ENCODE measurements at regions not wholly inside any gene's neighbourhood (a gene's known extent, or its start where the extent isn't known, plus 50 kb on each side); places are given as distances from the start of the nearest gene placed in this dataset.

DNA sequence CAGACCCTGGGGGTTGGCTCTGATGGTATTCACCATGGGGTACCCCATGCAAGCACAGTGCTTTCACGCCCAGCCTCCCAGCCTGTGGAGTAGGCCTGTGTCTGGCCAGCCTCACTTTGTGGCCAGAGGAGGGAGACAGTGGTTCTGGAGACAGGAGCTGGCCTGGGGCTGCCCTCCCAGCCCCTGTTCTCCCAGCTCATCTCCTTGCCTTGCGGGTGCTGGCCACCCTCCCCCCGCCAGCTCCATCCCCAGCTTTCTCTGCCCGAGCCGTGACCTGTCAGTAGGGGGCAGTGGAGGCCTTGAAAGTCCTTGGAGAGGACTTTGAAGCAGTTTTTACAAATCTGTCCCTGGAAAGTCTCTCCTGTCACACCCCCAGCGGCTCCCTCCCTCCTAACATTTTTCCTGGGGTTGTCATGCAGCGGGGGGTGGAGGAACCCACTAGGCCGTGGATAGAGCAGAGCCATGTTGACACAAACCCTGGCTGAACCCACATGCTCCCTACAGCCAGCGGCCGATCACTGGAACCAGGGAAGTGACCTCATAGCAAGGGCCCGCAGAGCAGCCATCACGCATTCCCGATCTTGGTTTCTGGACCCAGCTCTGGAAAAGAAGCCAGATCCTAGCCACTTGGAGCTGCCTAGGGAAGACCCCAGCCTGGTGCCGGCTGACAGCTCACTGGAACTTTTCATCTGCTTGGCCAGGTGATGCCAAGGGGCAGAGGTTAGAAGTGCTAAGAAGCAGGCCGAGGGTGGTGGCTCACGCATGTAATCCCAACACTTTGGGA, 289.4 kb downstream of the SEC14L1 start (continued):
- TF ChIP-seq, protein P1, sequence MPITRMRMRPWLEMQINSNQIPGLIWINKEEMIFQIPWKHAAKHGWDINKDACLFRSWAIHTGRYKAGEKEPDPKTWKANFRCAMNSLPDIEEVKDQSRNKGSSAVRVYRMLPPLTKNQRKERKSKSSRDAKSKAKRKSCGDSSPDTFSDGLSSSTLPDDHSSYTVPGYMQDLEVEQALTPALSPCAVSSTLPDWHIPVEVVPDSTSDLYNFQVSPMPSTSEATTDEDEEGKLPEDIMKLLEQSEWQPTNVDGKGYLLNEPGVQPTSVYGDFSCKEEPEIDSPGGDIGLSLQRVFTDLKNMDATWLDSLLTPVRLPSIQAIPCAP (CRISPR knock-in tag; IDR thresholded peaks at IDR 0.05; ENCODE audit: low read depth): no peak
- TF ChIP-seq MEF2D (CRISPR knock-in tag; IDR thresholded peaks at IDR 0.05): peak; percentile 45; the same call in 1 of the 2 replicates
- no peak for TF ChIP-seq MTF2 (CRISPR knock-in tag; IDR thresholded peaks at IDR 0.05; ENCODE audit: borderline replicate concordance)
- peak; percentile 53; the same call in 1 of the 2 replicates for TF ChIP-seq FOXK1 (CRISPR knock-in tag; IDR thresholded peaks at IDR 0.05; ENCODE audit: borderline replicate concordance, low read depth)
- TF ChIP-seq ZNF782 (CRISPR knock-in tag; IDR thresholded peaks at IDR 0.05; ENCODE audit: borderline replicate concordance): no peak; the same call in 1 of the 2 replicates
- TF ChIP-seq, protein P2, sequence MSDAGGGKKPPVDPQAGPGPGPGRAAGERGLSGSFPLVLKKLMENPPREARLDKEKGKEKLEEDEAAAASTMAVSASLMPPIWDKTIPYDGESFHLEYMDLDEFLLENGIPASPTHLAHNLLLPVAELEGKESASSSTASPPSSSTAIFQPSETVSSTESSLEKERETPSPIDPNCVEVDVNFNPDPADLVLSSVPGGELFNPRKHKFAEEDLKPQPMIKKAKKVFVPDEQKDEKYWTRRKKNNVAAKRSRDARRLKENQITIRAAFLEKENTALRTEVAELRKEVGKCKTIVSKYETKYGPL (CRISPR knock-in tag; IDR thresholded peaks at IDR 0.05): no peak
- no peak for TF ChIP-seq AKAP8 (CRISPR knock-in tag; IDR thresholded peaks at IDR 0.05)
- TF ChIP-seq, protein P3, sequence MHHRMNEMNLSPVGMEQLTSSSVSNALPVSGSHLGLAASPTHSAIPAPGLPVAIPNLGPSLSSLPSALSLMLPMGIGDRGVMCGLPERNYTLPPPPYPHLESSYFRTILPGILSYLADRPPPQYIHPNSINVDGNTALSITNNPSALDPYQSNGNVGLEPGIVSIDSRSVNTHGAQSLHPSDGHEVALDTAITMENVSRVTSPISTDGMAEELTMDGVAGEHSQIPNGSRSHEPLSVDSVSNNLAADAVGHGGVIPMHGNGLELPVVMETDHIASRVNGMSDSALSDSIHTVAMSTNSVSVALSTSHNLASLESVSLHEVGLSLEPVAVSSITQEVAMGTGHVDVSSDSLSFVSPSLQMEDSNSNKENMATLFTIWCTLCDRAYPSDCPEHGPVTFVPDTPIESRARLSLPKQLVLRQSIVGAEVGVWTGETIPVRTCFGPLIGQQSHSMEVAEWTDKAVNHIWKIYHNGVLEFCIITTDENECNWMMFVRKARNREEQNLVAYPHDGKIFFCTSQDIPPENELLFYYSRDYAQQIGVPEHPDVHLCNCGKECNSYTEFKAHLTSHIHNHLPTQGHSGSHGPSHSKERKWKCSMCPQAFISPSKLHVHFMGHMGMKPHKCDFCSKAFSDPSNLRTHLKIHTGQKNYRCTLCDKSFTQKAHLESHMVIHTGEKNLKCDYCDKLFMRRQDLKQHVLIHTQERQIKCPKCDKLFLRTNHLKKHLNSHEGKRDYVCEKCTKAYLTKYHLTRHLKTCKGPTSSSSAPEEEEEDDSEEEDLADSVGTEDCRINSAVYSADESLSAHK (CRISPR knock-in tag; IDR thresholded peaks at IDR 0.05; ENCODE audit: borderline replicate concordance): no peak
- peak; percentile 66 for TF ChIP-seq ATF7-NPFF (CRISPR knock-in tag; IDR thresholded peaks at IDR 0.05; ENCODE audit: low read depth)
- no peak for TF ChIP-seq ZNF841 (CRISPR knock-in tag; IDR thresholded peaks at IDR 0.05; ENCODE audit: borderline replicate concordance)
- TF ChIP-seq JARID2 (CRISPR knock-in tag; IDR thresholded peaks at IDR 0.05; ENCODE audit: insufficient replicate concordance): no peak
- TF ChIP-seq NKX3-1 (CRISPR knock-in tag; IDR thresholded peaks at IDR 0.05): 0 out of 2 replicates have a peak, but pooled peaks have one; percentile 21
- TF ChIP-seq, protein P4, sequence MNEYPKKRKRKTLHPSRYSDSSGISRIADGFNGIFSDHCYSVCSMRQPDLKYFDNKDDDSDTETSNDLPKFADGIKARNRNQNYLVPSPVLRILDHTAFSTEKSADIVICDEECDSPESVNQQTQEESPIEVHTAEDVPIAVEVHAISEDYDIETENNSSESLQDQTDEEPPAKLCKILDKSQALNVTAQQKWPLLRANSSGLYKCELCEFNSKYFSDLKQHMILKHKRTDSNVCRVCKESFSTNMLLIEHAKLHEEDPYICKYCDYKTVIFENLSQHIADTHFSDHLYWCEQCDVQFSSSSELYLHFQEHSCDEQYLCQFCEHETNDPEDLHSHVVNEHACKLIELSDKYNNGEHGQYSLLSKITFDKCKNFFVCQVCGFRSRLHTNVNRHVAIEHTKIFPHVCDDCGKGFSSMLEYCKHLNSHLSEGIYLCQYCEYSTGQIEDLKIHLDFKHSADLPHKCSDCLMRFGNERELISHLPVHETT (CRISPR knock-in tag; conservative IDR thresholded peaks at IDR 0.05): no peak
- TF ChIP-seq ZNF432 (CRISPR knock-in tag; IDR thresholded peaks at IDR 0.05; ENCODE audit: borderline replicate concordance): no peak
- no peak for TF ChIP-seq EEA1 (CRISPR knock-in tag; IDR thresholded peaks at IDR 0.05; ENCODE audit: borderline replicate concordance)
- TF ChIP-seq, protein P5, sequence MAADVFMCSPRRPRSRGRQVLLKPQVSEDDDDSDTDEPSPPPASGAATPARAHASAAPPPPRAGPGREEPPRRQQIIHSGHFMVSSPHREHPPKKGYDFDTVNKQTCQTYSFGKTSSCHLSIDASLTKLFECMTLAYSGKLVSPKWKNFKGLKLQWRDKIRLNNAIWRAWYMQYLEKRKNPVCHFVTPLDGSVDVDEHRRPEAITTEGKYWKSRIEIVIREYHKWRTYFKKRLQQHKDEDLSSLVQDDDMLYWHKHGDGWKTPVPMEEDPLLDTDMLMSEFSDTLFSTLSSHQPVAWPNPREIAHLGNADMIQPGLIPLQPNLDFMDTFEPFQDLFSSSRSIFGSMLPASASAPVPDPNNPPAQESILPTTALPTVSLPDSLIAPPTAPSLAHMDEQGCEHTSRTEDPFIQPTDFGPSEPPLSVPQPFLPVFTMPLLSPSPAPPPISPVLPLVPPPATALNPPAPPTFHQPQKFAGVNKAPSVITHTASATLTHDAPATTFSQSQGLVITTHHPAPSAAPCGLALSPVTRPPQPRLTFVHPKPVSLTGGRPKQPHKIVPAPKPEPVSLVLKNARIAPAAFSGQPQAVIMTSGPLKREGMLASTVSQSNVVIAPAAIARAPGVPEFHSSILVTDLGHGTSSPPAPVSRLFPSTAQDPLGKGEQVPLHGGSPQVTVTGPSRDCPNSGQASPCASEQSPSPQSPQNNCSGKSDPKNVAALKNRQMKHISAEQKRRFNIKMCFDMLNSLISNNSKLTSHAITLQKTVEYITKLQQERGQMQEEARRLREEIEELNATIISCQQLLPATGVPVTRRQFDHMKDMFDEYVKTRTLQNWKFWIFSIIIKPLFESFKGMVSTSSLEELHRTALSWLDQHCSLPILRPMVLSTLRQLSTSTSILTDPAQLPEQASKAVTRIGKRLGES (CRISPR knock-in tag; IDR thresholded peaks at IDR 0.05; ENCODE audit: borderline replicate concordance): no peak
- TF ChIP-seq, protein P6, sequence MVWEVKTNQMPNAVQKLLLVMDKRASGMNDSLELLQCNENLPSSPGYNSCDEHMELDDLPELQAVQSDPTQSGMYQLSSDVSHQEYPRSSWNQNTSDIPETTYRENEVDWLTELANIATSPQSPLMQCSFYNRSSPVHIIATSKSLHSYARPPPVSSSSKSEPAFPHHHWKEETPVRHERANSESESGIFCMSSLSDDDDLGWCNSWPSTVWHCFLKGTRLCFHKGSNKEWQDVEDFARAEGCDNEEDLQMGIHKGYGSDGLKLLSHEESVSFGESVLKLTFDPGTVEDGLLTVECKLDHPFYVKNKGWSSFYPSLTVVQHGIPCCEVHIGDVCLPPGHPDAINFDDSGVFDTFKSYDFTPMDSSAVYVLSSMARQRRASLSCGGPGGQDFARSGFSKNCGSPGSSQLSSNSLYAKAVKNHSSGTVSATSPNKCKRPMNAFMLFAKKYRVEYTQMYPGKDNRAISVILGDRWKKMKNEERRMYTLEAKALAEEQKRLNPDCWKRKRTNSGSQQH (CRISPR knock-in tag; IDR thresholded peaks at IDR 0.05; ENCODE audit: low read depth): 0 out of 2 replicates have a peak, but pooled peaks have one; percentile 38
- no peak for TF ChIP-seq ZNF564 (CRISPR knock-in tag; IDR thresholded peaks at IDR 0.05)
- no peak for TF ChIP-seq ZNF557 (CRISPR knock-in tag; IDR thresholded peaks at IDR 0.05)

All from HepG2 (cell line).